Stimulated activated CD4-positive, alpha-beta T cell treated with anti-CD3 and anti-CD28 coated beads, Interleukin-2, amount 100 ng/mL, for 24 hours (primary cell): ENCODE measurements at regions not wholly inside any gene's neighbourhood (a gene's known extent, or its start where the extent isn't known, plus 50 kb on each side); places are given as distances from the start of the nearest gene placed in this dataset.

Experiments used
- DNase-seq, 2 donors: peaks; one replicate each; pipeline ENCODE4 v3.0.0-alpha.2; 2020

- no peak for DNase-seq
Measured at GRCh38 chr13:62643007-62643483, 1227.4 kb upstream of the PCDH20 start.

GRCh38 chr13:62635161-62635560, 1219.5 kb upstream of the PCDH20 start:
- no peak for DNase-seq

- no peak for DNase-seq
Measured at GRCh38 chr13:62633448-62633847, 1217.8 kb upstream of the PCDH20 start.

- no peak for DNase-seq
Measured at GRCh38 chr13:62631619-62632018, 1216.0 kb upstream of the PCDH20 start.

GRCh38 chr13:62631124-62631523, 1215.5 kb upstream of the PCDH20 start:
- no peak for DNase-seq

- DNase-seq: no peak
Measured at GRCh38 chr13:62629618-62630017, 1214.0 kb upstream of the PCDH20 start.

- DNase-seq: no peak
Measured at GRCh38 chr13:62627226-62627625, 1211.6 kb upstream of the PCDH20 start.

- no peak for DNase-seq
Measured at GRCh38 chr13:62626771-62627170, 1211.1 kb upstream of the PCDH20 start.

- DNase-seq: no peak
Measured at GRCh38 chr13:62625214-62625881, 1209.7 kb upstream of the PCDH20 start.

- DNase-seq: no peak
Measured at GRCh38 chr13:62613819-62614218, 1198.2 kb upstream of the PCDH20 start.

- no peak for DNase-seq
Measured at GRCh38 chr13:62611343-62611742, 1195.7 kb upstream of the PCDH20 start.

- no peak for DNase-seq
Measured at GRCh38 chr13:62598708-62599107, 1183.1 kb upstream of the PCDH20 start.

- DNase-seq: no peak
Measured at GRCh38 chr13:62595976-62596375, 1180.3 kb upstream of the PCDH20 start.

- no peak for DNase-seq
Measured at GRCh38 chr13:62593804-62594203, 1178.2 kb upstream of the PCDH20 start.

- no peak for DNase-seq
Measured at GRCh38 chr13:62583466-62583865, 1167.8 kb upstream of the PCDH20 start.

- no peak for DNase-seq
Measured at GRCh38 chr13:62578402-62578801, 1162.8 kb upstream of the PCDH20 start.

- DNase-seq: no peak
Measured at GRCh38 chr13:62564770-62565169, 1149.1 kb upstream of the PCDH20 start.

- no peak for DNase-seq
Measured at GRCh38 chr13:62563251-62563650, 1147.6 kb upstream of the PCDH20 start.

GRCh38 chr13:62556978-62557377, 1141.3 kb upstream of the PCDH20 start:
- DNase-seq: no peak

GRCh38 chr13:62551588-62551987, 1135.9 kb upstream of the PCDH20 start:
- DNase-seq: no peak

GRCh38 chr13:62544928-62545327, 1129.3 kb upstream of the PCDH20 start:
- DNase-seq: no peak

GRCh38 chr13:62537593-62537992, 1121.9 kb upstream of the PCDH20 start:
- no peak for DNase-seq

GRCh38 chr13:62525652-62526051, 1110.0 kb upstream of the PCDH20 start:
- DNase-seq: no peak

GRCh38 chr13:62524498-62524897, 1108.8 kb upstream of the PCDH20 start:
- DNase-seq: no peak

- no peak for DNase-seq
Measured at GRCh38 chr13:62524061-62524460, 1108.4 kb upstream of the PCDH20 start.
